ENCODE measurements at regions not wholly inside any gene's neighbourhood (a gene's known extent, or its start where the extent isn't known, plus 50 kb on each side); places are given as distances from the start of the nearest gene placed in this dataset.
A peak's percentile ranks its signal among the peaks of the same experiment; 100 is the strongest.

GRCh38 chr14:89466944-89467343 is 49.9 kb upstream of the FOXN3 start:
- TF ChIP-seq, protein P1, sequence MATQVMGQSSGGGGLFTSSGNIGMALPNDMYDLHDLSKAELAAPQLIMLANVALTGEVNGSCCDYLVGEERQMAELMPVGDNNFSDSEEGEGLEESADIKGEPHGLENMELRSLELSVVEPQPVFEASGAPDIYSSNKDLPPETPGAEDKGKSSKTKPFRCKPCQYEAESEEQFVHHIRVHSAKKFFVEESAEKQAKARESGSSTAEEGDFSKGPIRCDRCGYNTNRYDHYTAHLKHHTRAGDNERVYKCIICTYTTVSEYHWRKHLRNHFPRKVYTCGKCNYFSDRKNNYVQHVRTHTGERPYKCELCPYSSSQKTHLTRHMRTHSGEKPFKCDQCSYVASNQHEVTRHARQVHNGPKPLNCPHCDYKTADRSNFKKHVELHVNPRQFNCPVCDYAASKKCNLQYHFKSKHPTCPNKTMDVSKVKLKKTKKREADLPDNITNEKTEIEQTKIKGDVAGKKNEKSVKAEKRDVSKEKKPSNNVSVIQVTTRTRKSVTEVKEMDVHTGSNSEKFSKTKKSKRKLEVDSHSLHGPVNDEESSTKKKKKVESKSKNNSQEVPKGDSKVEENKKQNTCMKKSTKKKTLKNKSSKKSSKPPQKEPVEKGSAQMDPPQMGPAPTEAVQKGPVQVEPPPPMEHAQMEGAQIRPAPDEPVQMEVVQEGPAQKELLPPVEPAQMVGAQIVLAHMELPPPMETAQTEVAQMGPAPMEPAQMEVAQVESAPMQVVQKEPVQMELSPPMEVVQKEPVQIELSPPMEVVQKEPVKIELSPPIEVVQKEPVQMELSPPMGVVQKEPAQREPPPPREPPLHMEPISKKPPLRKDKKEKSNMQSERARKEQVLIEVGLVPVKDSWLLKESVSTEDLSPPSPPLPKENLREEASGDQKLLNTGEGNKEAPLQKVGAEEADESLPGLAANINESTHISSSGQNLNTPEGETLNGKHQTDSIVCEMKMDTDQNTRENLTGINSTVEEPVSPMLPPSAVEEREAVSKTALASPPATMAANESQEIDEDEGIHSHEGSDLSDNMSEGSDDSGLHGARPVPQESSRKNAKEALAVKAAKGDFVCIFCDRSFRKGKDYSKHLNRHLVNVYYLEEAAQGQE (IDR thresholded peaks at IDR 0.05; ENCODE audit: insufficient replicate concordance, low read depth): no peak
- TF ChIP-seq GABPA (IDR thresholded peaks at IDR 0.05; ENCODE audit: low read depth): no peak
- TF ChIP-seq CTCF (IDR thresholded peaks at IDR 0.05; ENCODE audit: insufficient read depth, low read length): no peak
- no peak for TF ChIP-seq SPI1 (IDR thresholded peaks at IDR 0.05; ENCODE audit: borderline replicate concordance, low read depth)
- TF ChIP-seq POLR2AphosphoS5 (IDR thresholded peaks at IDR 0.05; ENCODE audit: low read depth): no peak
- H3K27ac ChIP-seq (replicated peaks): peak overlapping the region; percentile 60
- DNase-seq (ENCODE audit: low read depth in 1 of 2, low spot score in 1 of 2): no peak
- H3K4me3 ChIP-seq (replicated peaks; ENCODE audit: insufficient read depth, low read length): no peak overlapping the region
- no peaks in the 10 kb centered on the region for H3K27me3 ChIP-seq (ENCODE audit: insufficient read depth, poor library complexity, severe bottlenecking)
